Embryonic facial prominence (tissue), 1 donor: ENCODE measurements at regions not wholly inside any gene's neighbourhood (a gene's known extent, or its start where the extent isn't known, plus 50 kb on each side); places are given as distances from the start of the nearest gene placed in this dataset.
"Not testable (repeated sequence)": the region's sequence is repeated elsewhere in the genome, so short reads cannot be mapped to it uniquely, and the experiment has no call there.

Experiments
- DNase-seq: peaks from one replicate; pipeline ENCODE4 v3.0.0-alpha.2; 2016; ENCODE audit errors: extremely low spot score

- DNase-seq, result no peak
These were observed 338.0 kb upstream of the MAF start for GRCh38 chr16:79938575-79938974.

GRCh38 chr16:79937671-79938070 is 337.1 kb upstream of the MAF start:
- not testable (repeated sequence) for DNase-seq

GRCh38 chr16:79933603-79934002 is 333.1 kb upstream of the MAF start:
- DNase-seq, result no peak

- no peak for DNase-seq
These were observed 332.0 kb upstream of the MAF start for GRCh38 chr16:79932572-79932971.

GRCh38 chr16:79931721-79932120 is 331.2 kb upstream of the MAF start:
- DNase-seq, result no peak

GRCh38 chr16:79929260-79929965 is 328.9 kb upstream of the MAF start:
- DNase-seq, result no peak

GRCh38 chr16:79928142-79928873 is 327.8 kb upstream of the MAF start:
- DNase-seq, result no peak

- DNase-seq, result no peak
These were observed 326.1 kb upstream of the MAF start for GRCh38 chr16:79926451-79927205.

GRCh38 chr16:79923431-79923830 is 322.9 kb upstream of the MAF start:
- DNase-seq, result no peak

GRCh38 chr16:79920685-79921084 is 320.1 kb upstream of the MAF start:
- DNase-seq, result no peak

GRCh38 chr16:79918916-79919315 is 318.4 kb upstream of the MAF start:
- DNase-seq, result no peak

GRCh38 chr16:79915761-79916160 is 315.2 kb upstream of the MAF start:
- no peak for DNase-seq

GRCh38 chr16:79914961-79915720 is 314.6 kb upstream of the MAF start:
- no peak for DNase-seq

GRCh38 chr16:79912592-79913310 is 312.2 kb upstream of the MAF start:
- no peak for DNase-seq

GRCh38 chr16:79911660-79912059 is 311.1 kb upstream of the MAF start:
- no peak for DNase-seq

- no peak for DNase-seq
These were observed 309.0 kb upstream of the MAF start for GRCh38 chr16:79909571-79909970.

GRCh38 chr16:79903471-79903870 is 302.9 kb upstream of the MAF start:
- DNase-seq, result no peak

- DNase-seq, result no peak
These were observed 301.8 kb upstream of the MAF start for GRCh38 chr16:79902351-79902750.

GRCh38 chr16:79901522-79901921 is 301.0 kb upstream of the MAF start:
- DNase-seq, result no peak

GRCh38 chr16:79899716-79900115 is 299.2 kb upstream of the MAF start:
- no peak for DNase-seq

- no peak for DNase-seq
These were observed 298.8 kb upstream of the MAF start for GRCh38 chr16:79899316-79899715.
